Prostate gland (tissue), 2 donors: ENCODE measurements at regions not wholly inside any gene's neighbourhood (a gene's known extent, or its start where the extent isn't known, plus 50 kb on each side); places are given as distances from the start of the nearest gene placed in this dataset.
A peak's percentile ranks its signal among the peaks of the same experiment; 100 is the strongest.

ENCODE experiments used
- DNase-seq: peaks from one replicate; pipeline ENCODE4 v3.0.0-alpha.2; 2019; ENCODE audit warnings: low spot score
- H3K27ac ChIP-seq, 2 donors: fragments of 200-600 bp; sonication (generic); 2 replicates each; pipeline ENCODE4 v1.5.1; 2017 to 2019
- H3K27me3 ChIP-seq: fragments of 200-600 bp; sonication (generic); replicated peaks from 2 replicates; pipeline ENCODE4 v1.5.1; 2019; ENCODE audit not compliant: insufficient read depth
- H3K36me3 ChIP-seq, 2 donors: fragments of 200-600 bp; sonication (generic); 1 replicate in 1 of 2; 2 replicates in 1 of 2; pipeline versions ENCODE4 v1.5.1 to v1.8.1; 2017 to 2019
- H3K4me1 ChIP-seq: fragments of 200-600 bp; sonication (generic); replicated peaks from 2 replicates; pipeline ENCODE4 v1.5.1; 2019
- H3K4me3 ChIP-seq, 2 donors: fragments of 200-600 bp; sonication (generic); 2 replicates each; pipeline ENCODE4 v1.5.1; 2017 to 2019
- H3K9me3 ChIP-seq: fragments of 200-600 bp; sonication (generic); 2 replicates; pipeline ENCODE4 v1.5.1; 2017
- CTCF ChIP-seq, 4 experiments: fragments of 200-600 bp in 2 of 4; fragments of 450-650 bp in 2 of 4; sonication (generic) in 2 of 4; IDR thresholded peaks; 1 replicate in 3 of 4; 2 replicates in 1 of 4; pipeline ENCODE4 v1.5.1; 2016 to 2019; ENCODE audit warnings: antibody characterized with exemption in 4 of 4, mild to moderate bottlenecking in 2 of 4, moderate library complexity in 2 of 4
- POLR2A ChIP-seq: fragments of 450-650 bp; IDR thresholded peaks from one replicate; pipeline ENCODE4 v1.6.1; 2016; ENCODE audit warnings: antibody characterized with exemption, mild to moderate bottlenecking
- POLR2AphosphoS5 ChIP-seq: sonication (generic); formaldehyde crosslinking; IDR thresholded peaks from one replicate; pipeline ENCODE4 v1.6.1; 2017; ENCODE audit warnings: antibody characterized with exemption
- WGBS: methylation state at CpG from one replicate; pipeline ENCODE4 v1.1.5; 2018; 5-methylcytosine and 5-hydroxymethylcytosine counted together
- intact Hi-C: fragments of 100-400 bp; cut with DNase I; formaldehyde crosslinking; loops from one replicate; pipeline ENCODE4 v1.14.2; 2022

DNA sequence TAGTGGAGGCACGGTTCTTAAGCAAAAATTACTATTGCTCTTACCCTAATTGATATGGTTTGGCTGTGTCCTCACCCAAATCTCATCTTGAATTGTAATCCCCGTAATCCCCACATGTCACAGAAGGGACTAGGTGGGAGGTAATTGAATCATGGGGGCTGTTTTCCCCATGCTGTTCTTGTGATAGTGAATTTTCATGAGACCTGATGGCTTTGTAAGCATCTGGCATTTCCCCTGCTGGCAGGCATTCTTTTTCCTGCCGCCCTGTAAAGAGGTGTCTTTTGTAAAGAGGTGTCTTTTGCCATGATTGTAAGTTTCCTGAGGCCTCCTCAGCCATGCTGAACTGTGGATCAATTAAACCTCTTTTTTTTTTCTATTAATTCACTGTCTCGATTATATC lies 1691.8 kb upstream of the SLC39A10 start:
- no peak for DNase-seq
- Histone ChIP-seq H3K36me3 (no peaks in the 10 kb centered on the region), H3K27me3 (no peaks in the 10 kb centered on the region), H3K9me3 (no peaks in the 10 kb centered on the region), H3K4me3 (no peak overlapping the region), H3K27ac (no peak overlapping the region), H3K4me1 (no peaks in the 10 kb centered on the region)
- 81% methylated on average over 4 of the region's 4 CpGs for WGBS
- intact Hi-C loops, result no loop called here
- TF ChIP-seq POLR2AphosphoS5 (no peak), POLR2A (no peak)

DNA sequence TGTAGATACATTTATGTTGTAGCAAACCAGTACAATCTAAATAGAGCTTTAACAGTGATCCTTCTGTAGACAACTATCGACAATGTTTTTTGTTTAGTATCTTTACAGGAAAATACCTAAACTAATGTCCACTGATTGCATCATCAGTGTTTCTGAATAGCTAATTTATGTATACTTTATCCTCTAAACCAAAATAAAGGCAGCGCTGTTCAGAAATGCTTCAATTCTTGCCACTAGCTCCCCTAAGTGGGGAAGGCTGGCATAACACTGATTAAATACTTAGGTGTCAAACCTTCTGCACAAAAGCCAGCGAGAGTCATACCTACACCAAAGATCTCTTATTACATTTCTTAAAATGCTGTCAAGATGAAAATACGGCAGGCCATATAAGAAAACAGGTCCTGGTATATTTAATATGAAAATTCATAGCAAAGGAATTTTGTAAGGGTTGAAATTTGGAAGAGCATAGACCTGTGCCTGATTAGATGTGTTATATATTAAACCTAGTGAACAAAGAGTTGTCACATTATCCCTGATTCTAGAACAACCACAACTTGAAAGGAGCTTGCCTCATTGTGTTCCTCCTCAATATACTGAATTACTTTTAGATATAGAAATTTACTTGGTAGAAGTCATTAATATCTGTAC lies 1693.4 kb upstream of the SLC39A10 start:
- Histone ChIP-seq H3K4me3 (no peak overlapping the region), H3K9me3 (no peaks in the 10 kb centered on the region), H3K4me1 (no peaks in the 10 kb centered on the region), H3K36me3 (no peaks in the 10 kb centered on the region), H3K27me3 (no peaks in the 10 kb centered on the region), H3K27ac (no peak overlapping the region)
- no peak for DNase-seq
- TF ChIP-seq POLR2AphosphoS5 (no peak), POLR2A (no peak), CTCF (IDR thresholded peaks at IDR 0.05) (peak in 1 of 4 experiments; percentile 5)
- intact Hi-C loops, result no loop called here
- WGBS, result 36% methylated on average over 4 of the region's 4 CpGs

- no peaks in the 10 kb centered on the region for H3K36me3 ChIP-seq
- no peaks in the 10 kb centered on the region for H3K4me1 ChIP-seq
- DNase-seq, result no peak
- H3K4me3 ChIP-seq, result no peak overlapping the region
- no peak overlapping the region for H3K27ac ChIP-seq
- 92% methylated on average over 1 of the region's 1 CpG for WGBS
- TF ChIP-seq POLR2A (no peak), CTCF (IDR thresholded peaks at IDR 0.05) (no peak), POLR2AphosphoS5 (no peak)
- intact Hi-C loops, result no loop called here
- H3K9me3 ChIP-seq, result no peaks in the 10 kb centered on the region
- H3K27me3 ChIP-seq, result no peaks in the 10 kb centered on the region
Observed at GRCh38 chr2:193946806-193947205, 1710.2 kb upstream of the SLC39A10 start.

GRCh38 chr2:193943406-193943960 lies 1713.5 kb upstream of the SLC39A10 start:
- Histone ChIP-seq H3K27me3 (no peaks in the 10 kb centered on the region), H3K27ac (no peak overlapping the region), H3K36me3 (no peaks in the 10 kb centered on the region), H3K9me3 (no peaks in the 10 kb centered on the region), H3K4me1 (no peaks in the 10 kb centered on the region), H3K4me3 (no peak overlapping the region)
- intact Hi-C loops, result no loop called here
- 26% methylated on average over 4 of the region's 4 CpGs for WGBS
- TF ChIP-seq POLR2A (no peak), POLR2AphosphoS5 (no peak), CTCF (IDR thresholded peaks at IDR 0.05) (no peak)
- no peak for DNase-seq

DNA sequence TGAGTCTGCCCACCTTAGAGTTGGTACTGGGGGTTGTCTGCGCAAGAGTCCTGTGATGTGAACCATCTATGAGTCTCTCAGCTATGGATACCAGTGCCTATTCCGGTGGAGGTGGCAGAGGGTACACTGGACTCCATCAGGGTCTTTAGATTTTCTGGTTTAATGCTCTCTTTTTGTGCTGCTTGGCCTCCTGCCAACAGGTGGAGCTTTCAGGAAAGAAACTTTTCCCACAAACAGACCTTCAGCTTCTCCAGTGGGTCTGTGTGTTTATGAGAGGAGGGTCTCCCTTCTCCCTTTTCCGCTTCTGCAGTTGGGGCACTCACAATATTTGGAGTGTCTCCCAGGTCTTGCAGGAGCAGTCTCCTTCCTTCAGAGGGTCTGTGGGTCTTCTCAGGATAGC lies 1721.9 kb upstream of the SLC39A10 start:
- no peak overlapping the region for H3K4me3 ChIP-seq
- no peaks in the 10 kb centered on the region for H3K36me3 ChIP-seq
- intact Hi-C loops, result no loop called here
- H3K9me3 ChIP-seq, result no peaks in the 10 kb centered on the region
- WGBS, result 86% methylated on average over 3 of the region's 3 CpGs
- no peaks in the 10 kb centered on the region for H3K4me1 ChIP-seq
- H3K27ac ChIP-seq, result no peak overlapping the region
- no peaks in the 10 kb centered on the region for H3K27me3 ChIP-seq
- DNase-seq, result no peak
- TF ChIP-seq CTCF (IDR thresholded peaks at IDR 0.05), result no peak
- no peak for TF ChIP-seq POLR2A
- no peak for TF ChIP-seq POLR2AphosphoS5
